ENCODE measurements at regions not wholly inside any gene's neighbourhood (a gene's known extent, or its start where the extent isn't known, plus 50 kb on each side); places are given as distances from the start of the nearest gene placed in this dataset.

DNA sequence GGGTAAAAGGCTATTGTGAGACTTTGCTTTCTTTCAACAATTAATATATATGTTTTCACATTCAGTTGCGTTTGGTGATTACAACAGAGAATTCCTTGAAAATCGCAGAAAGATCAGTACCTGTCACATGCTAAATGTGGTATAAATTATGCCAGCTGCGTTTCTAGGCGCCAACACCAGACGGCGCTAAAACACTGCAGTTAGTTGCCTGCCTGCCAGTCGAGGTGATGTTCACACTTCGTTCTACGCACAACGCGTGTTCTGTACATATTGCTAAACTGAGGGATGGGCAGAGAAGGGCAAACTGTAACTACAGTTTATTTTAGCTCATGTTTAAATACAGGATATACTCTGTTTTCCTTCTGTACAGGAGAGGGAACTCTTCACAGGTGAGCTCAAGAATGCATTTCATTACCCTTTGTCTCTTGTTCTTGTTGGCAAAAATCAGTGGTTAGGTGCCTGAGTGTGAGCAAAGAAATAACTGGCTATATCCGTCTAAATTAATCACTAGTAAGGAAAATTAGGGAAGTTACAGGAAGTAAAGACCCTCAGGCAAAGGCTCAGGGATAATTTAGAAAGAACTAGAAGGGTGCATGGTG lies 100.1 kb upstream of the RGS17 start:
- TF ChIP-seq, protein P1, sequence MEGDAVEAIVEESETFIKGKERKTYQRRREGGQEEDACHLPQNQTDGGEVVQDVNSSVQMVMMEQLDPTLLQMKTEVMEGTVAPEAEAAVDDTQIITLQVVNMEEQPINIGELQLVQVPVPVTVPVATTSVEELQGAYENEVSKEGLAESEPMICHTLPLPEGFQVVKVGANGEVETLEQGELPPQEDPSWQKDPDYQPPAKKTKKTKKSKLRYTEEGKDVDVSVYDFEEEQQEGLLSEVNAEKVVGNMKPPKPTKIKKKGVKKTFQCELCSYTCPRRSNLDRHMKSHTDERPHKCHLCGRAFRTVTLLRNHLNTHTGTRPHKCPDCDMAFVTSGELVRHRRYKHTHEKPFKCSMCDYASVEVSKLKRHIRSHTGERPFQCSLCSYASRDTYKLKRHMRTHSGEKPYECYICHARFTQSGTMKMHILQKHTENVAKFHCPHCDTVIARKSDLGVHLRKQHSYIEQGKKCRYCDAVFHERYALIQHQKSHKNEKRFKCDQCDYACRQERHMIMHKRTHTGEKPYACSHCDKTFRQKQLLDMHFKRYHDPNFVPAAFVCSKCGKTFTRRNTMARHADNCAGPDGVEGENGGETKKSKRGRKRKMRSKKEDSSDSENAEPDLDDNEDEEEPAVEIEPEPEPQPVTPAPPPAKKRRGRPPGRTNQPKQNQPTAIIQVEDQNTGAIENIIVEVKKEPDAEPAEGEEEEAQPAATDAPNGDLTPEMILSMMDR (optimal IDR thresholded peaks at IDR 0.05 in 1 of 3, IDR thresholded peaks at IDR 0.05 in 1 of 3, conservative IDR thresholded peaks at IDR 0.05 in 1 of 3; ENCODE audit: extremely low read depth in 1 of 3, insufficient read depth in 2 of 3, low read length in 3 of 3), result peak; percentile 89 to 95 (median 91)
- TF ChIP-seq EZH2 (IDR thresholded peaks at IDR 0.05; ENCODE audit: low read length), result no peak

All from keratinocyte (primary cell).